H7 (cell line): ENCODE measurements at regions not wholly inside any gene's neighbourhood (a gene's known extent, or its start where the extent isn't known, plus 50 kb on each side); places are given as distances from the start of the nearest gene placed in this dataset.
"Not testable (repeated sequence)": the region's sequence is repeated elsewhere in the genome, so short reads cannot be mapped to it uniquely, and the experiment has no call there.

Experiments used
- DNase-seq: peaks from one replicate; pipeline ENCODE4 v3.0.0; 2012
- H3K27me3 ChIP-seq: 2 replicates; pipeline ENCODE4 v1.6.0; 2011; ENCODE audit warnings: mild to moderate bottlenecking, low read length; ENCODE audit not compliant: control insufficient read depth, insufficient read depth
- H3K36me3 ChIP-seq: replicated peaks from 2 replicates; pipeline ENCODE4 v1.5.1; 2011; ENCODE audit warnings: low read length; ENCODE audit not compliant: control insufficient read depth, insufficient read depth
- H3K4me3 ChIP-seq: 2 replicates; pipeline ENCODE4 v1.5.1; 2011; ENCODE audit warnings: low read depth, mild to moderate bottlenecking, control low read depth, low read length, moderate library complexity; ENCODE audit not compliant: insufficient read depth

DNA sequence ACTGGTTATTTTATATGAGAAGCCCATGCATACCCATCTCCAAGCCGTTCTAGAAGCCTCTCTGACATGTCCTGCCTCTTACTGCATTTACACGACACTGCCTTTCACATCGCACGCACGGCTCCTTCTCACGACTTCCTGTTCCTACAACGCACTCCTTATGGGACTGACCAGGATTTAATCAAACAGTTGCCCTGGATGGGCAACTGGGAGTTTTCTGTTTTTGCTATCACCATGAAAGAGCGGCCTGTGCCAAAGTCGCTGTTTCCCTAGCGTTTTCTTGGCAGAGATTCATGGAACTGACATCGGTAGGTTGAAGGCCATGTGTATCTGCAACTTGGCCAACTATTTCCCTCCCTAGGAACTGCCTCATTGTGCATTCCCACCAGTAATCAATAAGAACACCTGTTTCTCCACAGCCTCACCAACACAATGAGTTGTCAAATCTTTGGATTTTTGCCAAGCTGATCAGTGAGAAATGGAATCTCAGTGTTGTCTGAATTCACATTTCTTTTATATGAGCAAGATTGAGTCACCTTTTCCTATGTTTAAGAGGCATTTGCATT lies 97.2 kb upstream of the OTOS start:
- DNase-seq = no peak
- Histone ChIP-seq H3K36me3 (no peaks in the 10 kb centered on the region), H3K27me3 (no peaks in the 10 kb centered on the region; the same call in 1 of the 2 replicates), H3K4me3 (no peak overlapping the region)

DNA sequence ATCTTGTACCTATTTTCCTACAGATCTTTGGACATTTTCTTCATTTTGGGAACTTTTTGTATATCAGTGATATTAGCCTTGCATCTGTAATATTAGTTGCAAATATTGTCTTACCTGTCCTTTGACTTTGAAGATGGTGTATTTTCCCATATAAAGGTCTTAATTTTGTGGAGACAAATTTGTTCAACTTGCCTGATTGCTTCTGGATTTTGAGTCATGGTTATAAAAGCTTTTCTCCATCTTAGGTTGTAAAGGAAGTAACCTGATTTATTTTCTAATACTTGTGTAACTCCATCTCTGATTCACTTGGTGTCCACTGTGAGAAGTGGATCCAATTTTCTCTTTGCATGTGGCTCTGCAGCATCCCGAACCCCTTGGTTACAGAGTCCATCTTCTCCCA lies 97.7 kb upstream of the OTOS start:
- no peaks in the 10 kb centered on the region for H3K36me3 ChIP-seq

DNA sequence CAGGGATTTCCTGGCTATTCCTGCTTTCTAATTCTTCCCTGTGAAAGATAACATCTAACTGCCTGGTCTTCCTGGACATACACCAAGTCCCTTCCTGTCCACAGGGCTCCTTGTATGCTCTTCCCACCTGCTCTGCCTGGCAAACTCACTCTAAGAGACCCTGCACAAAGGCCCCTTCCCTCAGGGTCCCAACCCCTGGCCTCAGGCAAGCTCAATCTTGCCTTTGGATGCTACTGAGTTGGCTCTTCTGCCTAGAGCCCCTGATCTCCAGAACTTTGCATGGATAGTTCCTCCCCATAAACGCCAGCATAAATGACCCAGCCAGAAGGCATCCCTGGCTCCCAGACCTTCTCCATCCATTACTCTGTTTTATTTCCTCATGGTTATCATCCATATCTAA lies 98.3 kb upstream of the OTOS start:
- Histone ChIP-seq H3K4me3 (no peak overlapping the region), H3K27me3 (no peaks in the 10 kb centered on the region; the same call in 1 of the 2 replicates), H3K36me3 (no peaks in the 10 kb centered on the region)
- DNase-seq = no peak

More for the DNA sequence above, 97.7 kb upstream of the OTOS start:
- H3K4me3 ChIP-seq = no peak overlapping the region
- DNase-seq = no peak
- H3K27me3 ChIP-seq = no peaks in the 10 kb centered on the region; the same call in 1 of the 2 replicates

DNA sequence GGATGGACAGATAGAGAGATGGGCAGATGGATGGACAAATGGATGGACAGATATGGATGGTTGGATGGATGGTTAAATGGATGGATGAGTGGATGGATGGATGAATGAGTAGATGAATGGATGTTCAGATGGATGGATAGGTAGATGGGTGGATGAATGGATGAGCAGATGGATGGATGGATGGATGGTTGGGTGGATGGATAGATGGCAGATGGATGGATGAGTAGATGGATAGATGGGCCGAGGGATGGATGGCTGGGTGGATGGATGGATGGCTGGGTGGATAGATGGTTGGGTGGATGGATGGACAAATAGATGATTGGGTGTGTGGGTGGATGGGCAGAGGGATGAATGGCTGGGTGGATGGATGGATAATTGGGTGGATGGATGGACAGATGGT lies 98.9 kb upstream of the OTOS start:
- Histone ChIP-seq H3K27me3 (no peaks in the 10 kb centered on the region; the same call in 1 of the 2 replicates), H3K36me3 (no peaks in the 10 kb centered on the region), H3K4me3 (no peak overlapping the region)
- no peak for DNase-seq

DNA sequence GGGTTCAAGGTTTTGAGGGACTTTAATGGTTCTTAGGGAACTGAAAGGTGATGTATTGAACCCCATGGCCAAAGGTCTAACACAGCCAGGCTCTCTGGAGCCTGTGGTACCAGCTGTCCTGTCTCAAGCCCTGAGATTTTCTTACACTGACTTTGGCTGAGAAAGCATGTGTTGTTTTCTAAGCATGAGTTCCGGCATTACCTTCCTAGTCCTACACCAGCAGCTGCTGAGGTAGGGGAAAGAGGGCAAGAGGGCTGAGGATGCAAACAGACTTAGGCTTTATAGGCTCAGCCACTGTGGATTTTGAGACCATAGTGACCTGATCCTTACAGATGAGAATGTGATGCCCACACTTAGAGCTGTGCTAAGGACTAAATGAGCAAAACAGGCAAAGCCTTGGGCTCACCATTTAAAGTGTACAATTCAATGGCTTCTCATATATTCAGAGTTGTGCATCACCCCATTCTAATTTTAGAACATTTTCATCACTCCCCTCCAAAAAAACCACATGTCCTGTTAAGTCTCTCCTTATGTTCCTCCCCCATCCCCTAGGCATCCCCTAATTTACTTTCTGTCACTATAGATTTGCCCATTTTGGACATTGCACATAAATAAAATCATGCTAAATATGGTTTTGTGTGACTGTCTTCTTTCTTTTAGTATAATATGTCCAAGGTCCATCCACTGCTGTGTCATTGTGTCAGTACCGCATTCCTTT lies 99.7 kb upstream of the OTOS start:
- H3K36me3 ChIP-seq = no peaks in the 10 kb centered on the region

DNA sequence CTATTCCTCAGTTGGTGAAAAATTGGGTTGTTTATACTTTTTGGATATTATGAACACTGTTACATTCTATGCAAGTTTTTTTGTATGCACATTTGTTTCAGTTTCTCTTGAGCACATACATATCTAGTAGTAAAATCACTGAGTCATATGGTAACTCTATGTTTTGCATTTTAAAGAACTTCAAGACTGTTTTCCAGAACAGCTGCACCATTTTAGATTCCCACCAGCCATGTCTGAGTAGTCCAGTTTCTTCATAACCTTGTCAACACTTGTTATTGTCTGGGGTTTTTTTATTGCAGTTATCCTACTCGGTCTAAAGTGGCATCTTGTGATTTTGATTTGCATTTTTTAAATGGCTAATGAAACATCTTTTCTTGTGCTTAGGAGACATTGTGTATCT lies 100.3 kb upstream of the OTOS start:
- no peak overlapping the region for H3K4me3 ChIP-seq
- no peak for DNase-seq
- no peaks in the 10 kb centered on the region for H3K36me3 ChIP-seq
- no peaks in the 10 kb centered on the region; the same call in 1 of the 2 replicates for H3K27me3 ChIP-seq

More for the DNA sequence above, 99.7 kb upstream of the OTOS start:
- H3K27me3 ChIP-seq = no peaks in the 10 kb centered on the region; the same call in 1 of the 2 replicates
- H3K4me3 ChIP-seq = no peak overlapping the region
- no peak for DNase-seq

DNA sequence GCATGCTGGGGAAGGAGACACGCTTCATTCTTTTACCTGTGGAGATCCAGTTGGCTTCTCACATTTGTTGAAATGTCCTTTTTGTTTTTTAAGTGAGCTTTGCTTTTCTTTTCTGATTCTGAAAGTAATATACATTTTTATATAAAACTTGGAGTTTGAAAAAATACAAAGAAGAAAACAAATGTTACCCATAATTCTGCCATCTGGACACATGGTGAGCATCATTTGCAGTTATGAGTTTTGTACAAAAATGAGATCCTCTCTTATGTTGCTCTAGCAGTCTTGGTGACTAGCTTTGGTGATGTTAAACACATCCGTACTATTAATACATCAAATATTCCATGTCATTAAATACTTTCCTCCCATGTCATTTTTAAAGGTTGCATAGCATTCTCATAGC lies 101.1 kb upstream of the OTOS start:
- no peak overlapping the region for H3K4me3 ChIP-seq
- no peak for DNase-seq
- H3K27me3 ChIP-seq = no peaks in the 10 kb centered on the region; the same call in 1 of the 2 replicates
- H3K36me3 ChIP-seq = no peaks in the 10 kb centered on the region

DNA sequence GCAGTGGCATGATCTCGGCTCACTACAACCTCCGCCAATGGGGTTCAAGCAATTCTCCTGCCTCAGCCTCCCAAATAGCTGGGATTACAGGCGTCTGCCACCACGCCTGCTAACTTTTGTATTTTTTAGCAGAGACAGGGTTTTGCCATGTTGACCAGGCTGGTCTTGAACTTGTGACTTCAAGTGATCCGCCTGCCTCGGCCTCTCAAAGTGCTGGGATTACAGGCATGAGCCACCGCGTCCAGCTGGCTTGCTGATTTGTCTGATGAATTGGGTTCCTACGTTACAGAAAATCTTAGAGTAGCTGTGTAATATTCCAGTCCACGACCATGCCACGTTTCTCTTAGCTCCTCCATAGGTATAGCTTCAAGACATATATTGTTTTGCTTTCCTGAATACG lies 102.6 kb upstream of the OTOS start:
- not testable (repeated sequence) for H3K4me3 ChIP-seq, DNase-seq, H3K36me3 ChIP-seq, H3K27me3 ChIP-seq

DNA sequence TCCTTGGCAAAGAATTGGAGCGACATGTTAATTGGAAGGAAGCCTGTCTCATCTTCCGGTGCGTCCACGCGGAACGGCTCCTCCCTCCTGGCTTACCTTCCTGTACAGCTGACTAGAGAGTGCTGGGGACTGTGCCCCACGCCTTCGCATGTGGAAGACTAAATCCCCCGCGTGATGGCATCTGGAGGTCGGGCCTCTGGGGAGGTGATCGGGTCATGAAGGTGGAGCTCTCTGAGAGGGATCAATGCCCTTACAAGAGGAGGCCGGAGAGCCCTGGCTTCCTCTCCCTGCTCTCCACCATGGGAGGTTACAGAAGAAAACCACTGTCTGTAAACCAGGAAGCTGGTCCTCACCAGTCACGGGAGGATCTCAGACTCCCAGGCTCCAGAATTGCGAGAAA lies 104.1 kb upstream of the OTOS start:
- Histone ChIP-seq H3K36me3 (no peaks in the 10 kb centered on the region), H3K27me3 (no peaks in the 10 kb centered on the region; the same call in 1 of the 2 replicates), H3K4me3 (no peak overlapping the region)
- no peak for DNase-seq

DNA sequence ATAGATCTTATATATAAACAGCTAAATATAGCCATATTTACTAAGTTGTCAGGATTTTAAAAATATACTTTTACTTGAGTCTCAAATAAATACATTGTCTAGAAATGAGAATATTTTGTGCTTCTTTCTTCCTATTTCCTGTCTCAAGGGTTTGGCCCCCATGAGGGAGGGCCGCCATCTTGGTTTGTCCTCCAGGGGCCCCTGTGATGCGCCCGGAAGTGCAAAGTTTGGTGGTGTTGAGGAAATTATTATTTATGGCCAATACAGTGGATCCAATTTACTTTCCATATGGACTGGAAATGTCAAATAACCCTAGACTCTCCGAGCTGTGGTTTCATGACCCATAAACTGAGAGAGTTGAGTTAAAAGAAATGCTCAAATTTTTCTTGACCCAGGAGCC lies 104.7 kb upstream of the OTOS start:
- DNase-seq = no peak
- Histone ChIP-seq H3K4me3 (no peak overlapping the region), H3K36me3 (no peaks in the 10 kb centered on the region), H3K27me3 (no peaks in the 10 kb centered on the region)

DNA sequence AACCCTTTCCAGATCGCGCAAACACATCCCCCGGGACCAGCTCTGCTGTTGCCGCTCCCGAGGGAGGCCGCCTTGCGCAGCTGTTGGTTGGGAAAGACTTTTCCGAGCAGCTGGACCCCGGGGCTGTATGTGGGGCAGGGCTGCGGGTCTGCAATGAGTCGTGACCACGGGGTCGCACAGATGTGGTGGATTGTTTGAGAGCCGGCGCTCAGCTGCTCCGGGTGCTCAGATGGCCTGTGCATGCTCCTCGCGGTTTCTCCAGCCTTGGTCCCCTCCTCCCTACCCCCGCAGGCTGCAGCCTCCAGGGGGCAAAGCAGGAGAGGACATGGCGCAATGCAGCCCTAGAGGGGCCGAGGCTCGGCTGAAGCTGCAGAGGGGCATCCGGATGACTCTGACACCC lies 105.2 kb upstream of the OTOS start:
- no peak overlapping the region for H3K4me3 ChIP-seq
- H3K36me3 ChIP-seq = no peaks in the 10 kb centered on the region
- no peaks in the 10 kb centered on the region for H3K27me3 ChIP-seq
- peak; percentile 30 for DNase-seq

DNA sequence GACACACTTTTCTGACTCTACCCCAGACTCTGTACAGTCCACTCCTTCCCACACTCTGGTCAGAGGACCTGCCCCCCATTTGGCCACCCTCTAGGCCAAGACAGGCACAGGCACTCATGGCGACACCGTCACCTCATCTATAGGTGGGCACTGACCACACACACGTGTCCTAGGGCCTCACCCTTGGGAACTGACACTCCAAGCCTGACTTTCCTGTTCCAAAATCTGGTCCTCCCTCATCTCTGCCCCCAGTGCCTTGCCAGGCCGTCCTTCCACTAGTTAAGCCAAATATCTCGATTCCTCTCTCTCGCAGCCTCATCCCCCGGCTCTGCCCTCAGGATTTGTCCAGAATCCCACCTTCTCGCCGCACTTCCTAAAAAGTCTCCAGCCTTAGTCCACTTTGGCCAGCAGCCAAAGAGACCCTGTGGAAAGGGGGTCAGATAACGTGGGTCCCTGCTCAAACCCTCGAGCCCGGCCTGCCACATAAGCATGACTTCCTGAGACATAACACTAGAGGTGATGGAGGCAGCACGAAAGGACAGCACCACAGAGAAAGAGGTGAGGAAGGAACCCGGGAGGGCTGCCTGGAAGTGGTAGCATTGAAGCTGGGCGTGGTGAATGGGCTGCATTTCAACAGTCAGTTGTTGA lies 105.8 kb upstream of the OTOS start:
- H3K27me3 ChIP-seq = no peaks in the 10 kb centered on the region
- H3K4me3 ChIP-seq = no peak overlapping the region
- DNase-seq = no peak
- H3K36me3 ChIP-seq = no peaks in the 10 kb centered on the region

DNA sequence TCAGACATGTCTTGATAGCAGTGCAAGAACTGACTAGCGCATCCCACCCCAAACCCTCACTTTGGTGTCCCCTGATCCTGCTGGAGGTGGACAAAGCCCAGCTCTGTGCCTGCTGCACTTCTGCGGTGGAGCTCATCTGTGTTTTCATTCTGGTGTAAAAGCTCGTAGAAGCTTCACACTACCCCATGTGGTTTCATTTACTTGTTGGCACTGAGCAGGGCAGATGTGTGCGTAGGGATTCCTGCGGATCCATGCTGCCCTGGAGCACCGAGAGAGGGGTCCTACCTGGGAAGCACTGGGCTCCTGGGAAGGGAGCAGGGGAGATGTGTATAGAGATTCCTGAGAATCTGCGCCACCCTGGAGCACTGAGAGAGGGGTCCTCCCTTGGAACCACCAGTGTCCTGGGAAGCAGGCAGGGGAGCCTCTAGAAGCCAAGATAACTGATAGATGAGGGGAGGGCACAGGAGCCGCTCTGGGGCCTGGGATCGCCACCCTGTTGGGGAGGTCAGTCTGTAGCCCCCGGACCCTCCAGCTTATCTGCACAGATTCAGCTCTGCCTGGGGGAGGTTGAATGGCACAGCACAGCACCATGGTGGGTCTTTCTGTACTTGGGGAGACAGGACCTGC lies 106.9 kb upstream of the OTOS start:
- no peaks in the 10 kb centered on the region for H3K36me3 ChIP-seq
- no peak overlapping the region for H3K4me3 ChIP-seq
- peak; percentile 12 for DNase-seq
- no peaks in the 10 kb centered on the region for H3K27me3 ChIP-seq

DNA sequence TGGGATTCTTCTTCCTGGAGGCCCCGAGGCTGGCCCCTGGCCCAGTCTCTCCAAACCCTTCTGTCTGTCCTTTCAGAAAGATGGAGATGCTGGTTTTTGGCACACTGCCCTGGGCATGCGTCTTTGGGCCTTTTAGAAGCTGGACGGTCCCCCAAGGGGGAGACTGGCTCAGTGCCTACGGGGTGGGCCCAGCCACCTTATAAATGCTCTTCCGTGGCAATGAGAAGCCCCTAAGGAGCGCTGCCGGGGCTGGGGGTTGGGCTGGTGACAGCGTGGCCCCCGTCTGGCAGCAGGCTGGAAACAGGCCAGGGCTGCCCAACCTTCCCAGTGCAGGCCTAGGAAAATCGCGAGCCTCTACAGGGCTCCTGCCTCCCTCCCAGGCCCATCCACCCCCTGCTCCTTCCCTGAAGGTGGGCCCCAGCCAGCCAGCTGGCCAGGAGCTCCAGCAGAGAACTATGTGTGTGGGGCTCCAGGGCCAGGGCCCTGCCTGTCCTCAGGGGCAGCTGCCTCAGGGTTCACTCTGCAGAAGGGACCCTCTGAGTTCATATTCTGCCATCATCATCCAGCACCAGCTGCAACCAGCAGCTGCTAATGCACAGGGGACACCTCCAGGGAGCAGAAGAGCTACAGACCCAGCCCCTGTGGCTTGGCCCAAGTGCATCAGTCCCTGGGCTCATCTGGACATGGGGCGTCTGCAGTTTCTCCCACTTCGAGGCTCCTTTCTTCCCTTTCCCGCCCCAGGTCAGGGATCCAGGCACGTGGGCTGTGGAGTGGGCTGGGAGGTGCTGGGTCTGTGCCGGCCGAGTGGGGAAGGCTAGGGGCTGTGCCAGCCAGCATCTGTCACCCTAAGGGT lies 107.6 kb upstream of the OTOS start:
- Histone ChIP-seq H3K27me3 (no peaks in the 10 kb centered on the region), H3K36me3 (no peaks in the 10 kb centered on the region), H3K4me3 (no peak overlapping the region)
- peak; percentile 26 for DNase-seq
